Liver (tissue), 8 donors: ENCODE measurements at regions not wholly inside any gene's neighbourhood (a gene's known extent, or its start where the extent isn't known, plus 50 kb on each side); places are given as distances from the start of the nearest gene placed in this dataset.

Experiments used
- DNase-seq: peaks from one replicate; pipeline ENCODE4 v3.0.0-alpha.2; 2017; ENCODE audit warnings: low spot score
- H3K27ac ChIP-seq, 2 donors: one replicate each; pipeline ENCODE4 v1.7.0; 2013; ENCODE audit warnings: inconsistent platforms in 2 of 2, low read length in 2 of 2, control low read depth in 1 of 2, low read depth in 1 of 2, mild to moderate bottlenecking in 1 of 2
- H3K27me3 ChIP-seq, 4 donors: one replicate each; pipeline versions ENCODE4 v1.6.1 to v1.7.0; 2013; ENCODE audit warnings: low read length in 3 of 4, inconsistent platforms in 1 of 4, mild to moderate bottlenecking in 1 of 4, moderate library complexity in 1 of 4; ENCODE audit not compliant: control insufficient read depth in 4 of 4, insufficient read depth in 4 of 4
- H3K36me3 ChIP-seq, 4 donors: one replicate each; pipeline versions ENCODE4 v1.6.1 to v1.7.0; 2013; ENCODE audit warnings: low read length in 3 of 4, mild to moderate bottlenecking in 3 of 4, low read depth in 1 of 4, moderate library complexity in 1 of 4; ENCODE audit not compliant: control insufficient read depth in 4 of 4, insufficient read depth in 3 of 4
- H3K4me1 ChIP-seq, 4 donors: one replicate each; pipeline versions ENCODE4 v1.6.1 to v1.7.0; 2013; ENCODE audit warnings: low read length in 3 of 4, mild to moderate bottlenecking in 3 of 4, moderate library complexity in 1 of 4; ENCODE audit not compliant: control insufficient read depth in 4 of 4, insufficient read depth in 4 of 4
- H3K4me3 ChIP-seq, 3 donors: one replicate each; pipeline versions ENCODE4 v1.6.1 to v1.7.0; 2013; ENCODE audit warnings: low read length in 3 of 3, control low read depth in 1 of 3, low read depth in 1 of 3, mild to moderate bottlenecking in 1 of 3
- H3K9ac ChIP-seq, 2 donors: one replicate each; pipeline ENCODE4 v1.7.0; 2013; ENCODE audit warnings: low read length in 2 of 2, mild to moderate bottlenecking in 2 of 2, moderate library complexity in 2 of 2, control low read depth in 1 of 2, low read depth in 1 of 2
- H3K9me3 ChIP-seq, 4 donors: one replicate each; pipeline versions ENCODE4 v1.6.1 to v1.7.0; 2013; ENCODE audit warnings: low read length in 3 of 4; ENCODE audit not compliant: control insufficient read depth in 4 of 4
- EGR1 ChIP-seq, 2 donors: IDR thresholded peaks; 2 replicates each; pipeline ENCODE4 v1.6.1; 2016 to 2018; ENCODE audit warnings: antibody characterized with exemption in 2 of 2, low read depth in 2 of 2
- FOXA1 ChIP-seq: IDR thresholded peaks from 2 replicates; pipeline ENCODE4 v1.6.1; 2016; ENCODE audit warnings: antibody characterized with exemption
- FOXA2 ChIP-seq: IDR thresholded peaks from 2 replicates; pipeline ENCODE4 v1.6.1; 2016; ENCODE audit warnings: antibody characterized with exemption
- GABPA ChIP-seq, 2 donors: IDR thresholded peaks in 1 of 2; conservative IDR thresholded peaks in 1 of 2; 2 replicates each; pipeline ENCODE4 v1.6.1; 2016; ENCODE audit warnings: antibody characterized with exemption in 2 of 2, mild to moderate bottlenecking in 1 of 2, moderate library complexity in 1 of 2
- HNF4A ChIP-seq, 2 donors: conservative IDR thresholded peaks; 2 replicates each; pipeline ENCODE4 v1.6.1; 2016; ENCODE audit warnings: antibody characterized with exemption in 2 of 2, mild to moderate bottlenecking in 2 of 2
- HNF4G ChIP-seq: IDR thresholded peaks from 2 replicates; pipeline ENCODE4 v1.6.1; 2016; ENCODE audit warnings: antibody characterized with exemption
- JUND ChIP-seq, 2 donors: IDR thresholded peaks; 2 replicates each; pipeline ENCODE4 v1.6.1; 2016; ENCODE audit warnings: antibody characterized with exemption in 2 of 2
- NR2F2 ChIP-seq: IDR thresholded peaks from 2 replicates; pipeline ENCODE4 v1.6.1; 2016; ENCODE audit warnings: antibody characterized with exemption
- RAD21 ChIP-seq, 2 donors: IDR thresholded peaks; 2 replicates each; pipeline ENCODE4 v1.6.1; 2016; ENCODE audit warnings: antibody characterized with exemption in 2 of 2, mild to moderate bottlenecking in 2 of 2
- RXRA ChIP-seq, 2 donors: IDR thresholded peaks; 2 replicates each; pipeline ENCODE4 v1.6.1; 2017 to 2018; ENCODE audit warnings: antibody characterized with exemption in 2 of 2, mild to moderate bottlenecking in 1 of 2
- SP1 ChIP-seq: IDR thresholded peaks from 2 replicates; pipeline ENCODE4 v1.6.1; 2018; ENCODE audit warnings: antibody characterized with exemption, mild to moderate bottlenecking
- TAF1 ChIP-seq: conservative IDR thresholded peaks from 2 replicates; pipeline ENCODE4 v1.6.1; 2016; ENCODE audit warnings: antibody characterized with exemption, mild to moderate bottlenecking
- YY1 ChIP-seq: IDR thresholded peaks from 2 replicates; pipeline ENCODE4 v1.6.1; 2016; ENCODE audit warnings: antibody characterized with exemption, mild to moderate bottlenecking
- WGBS: extraction: QIAGEN DNeasy Blood & Tissue Kit; methylation state at CpG from one replicate; pipeline ENCODE4 v1.1.7; 2013; 5-methylcytosine and 5-hydroxymethylcytosine counted together
- TF ChIP-seq, protein P1 (sequence below): fragments of 150-350 bp; IDR thresholded peaks from 2 replicates; pipeline ENCODE4 v1.5.1; 2017; ENCODE audit warnings: improper control_type of control experiment, low read depth, low read length; ENCODE audit not compliant: missing input control
- TF ChIP-seq, protein P2 (sequence below): IDR thresholded peaks from 2 replicates; pipeline ENCODE4 v1.6.1; 2016; ENCODE audit warnings: antibody characterized with exemption
- TF ChIP-seq, protein P3 (sequence below): IDR thresholded peaks from 2 replicates; pipeline ENCODE4 v1.6.1; 2016; ENCODE audit warnings: antibody characterized with exemption
- TF ChIP-seq, protein P4 (sequence below): IDR thresholded peaks from 2 replicates; pipeline ENCODE4 v1.6.1; 2016; ENCODE audit warnings: antibody characterized with exemption
- donor health status: healthy.
- donor health status: healthy.
- donor health status: healthy.
- donor health status: healthy.
- donor health status: healthy.

DNA sequence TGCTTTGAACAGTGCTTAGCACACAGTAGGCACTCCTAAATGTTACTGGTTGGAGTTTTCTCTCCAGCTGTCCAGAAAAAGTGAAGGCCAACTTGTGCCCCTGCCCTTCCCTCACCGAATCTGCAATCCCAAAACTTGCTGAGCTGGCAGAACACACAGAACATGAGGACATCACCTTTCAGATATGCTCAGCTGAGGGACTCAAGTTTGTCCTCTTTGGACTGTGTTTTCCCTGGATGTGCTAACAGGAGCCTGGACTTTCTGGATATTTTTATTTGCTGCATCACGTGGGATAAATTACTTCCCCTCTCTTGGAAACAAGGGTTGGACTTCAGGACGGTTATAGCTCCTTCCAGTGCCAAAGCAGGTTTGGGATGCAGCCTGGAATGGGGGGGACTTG lies 59.5 kb upstream of the SMAD6 start:
- Histone ChIP-seq H3K9ac (no peak overlapping the region), H3K4me3 (no peak overlapping the region), H3K27me3 (no peaks in the 10 kb centered on the region), H3K9me3 (no peaks in the 10 kb centered on the region), H3K4me1 (peaks cover 16 to 50% (median 40%) of the 10 kb centered on the region in 4 donors), H3K36me3 (no peaks in the 10 kb centered on the region), H3K27ac (peak overlapping the region; percentile 26 to 37)
- peak in 1 of 2 donors; percentile 32 for TF ChIP-seq JUND (IDR thresholded peaks at IDR 0.05)
- TF ChIP-seq YY1: no peak
- peak; percentile 58 to 66 for TF ChIP-seq RXRA (IDR thresholded peaks at IDR 0.05)
- TF ChIP-seq, protein P1, sequence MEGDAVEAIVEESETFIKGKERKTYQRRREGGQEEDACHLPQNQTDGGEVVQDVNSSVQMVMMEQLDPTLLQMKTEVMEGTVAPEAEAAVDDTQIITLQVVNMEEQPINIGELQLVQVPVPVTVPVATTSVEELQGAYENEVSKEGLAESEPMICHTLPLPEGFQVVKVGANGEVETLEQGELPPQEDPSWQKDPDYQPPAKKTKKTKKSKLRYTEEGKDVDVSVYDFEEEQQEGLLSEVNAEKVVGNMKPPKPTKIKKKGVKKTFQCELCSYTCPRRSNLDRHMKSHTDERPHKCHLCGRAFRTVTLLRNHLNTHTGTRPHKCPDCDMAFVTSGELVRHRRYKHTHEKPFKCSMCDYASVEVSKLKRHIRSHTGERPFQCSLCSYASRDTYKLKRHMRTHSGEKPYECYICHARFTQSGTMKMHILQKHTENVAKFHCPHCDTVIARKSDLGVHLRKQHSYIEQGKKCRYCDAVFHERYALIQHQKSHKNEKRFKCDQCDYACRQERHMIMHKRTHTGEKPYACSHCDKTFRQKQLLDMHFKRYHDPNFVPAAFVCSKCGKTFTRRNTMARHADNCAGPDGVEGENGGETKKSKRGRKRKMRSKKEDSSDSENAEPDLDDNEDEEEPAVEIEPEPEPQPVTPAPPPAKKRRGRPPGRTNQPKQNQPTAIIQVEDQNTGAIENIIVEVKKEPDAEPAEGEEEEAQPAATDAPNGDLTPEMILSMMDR: no peak
- TF ChIP-seq, protein P2, sequence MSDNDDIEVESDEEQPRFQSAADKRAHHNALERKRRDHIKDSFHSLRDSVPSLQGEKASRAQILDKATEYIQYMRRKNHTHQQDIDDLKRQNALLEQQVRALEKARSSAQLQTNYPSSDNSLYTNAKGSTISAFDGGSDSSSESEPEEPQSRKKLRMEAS: peak; percentile 49
- no peak for TF ChIP-seq EGR1 (IDR thresholded peaks at IDR 0.05; ENCODE audit: low read depth in 2 of 2)
- TF ChIP-seq HNF4G: peak; percentile 52
- TF ChIP-seq SP1: peak; percentile 61
- peak; percentile 74 to 88 for TF ChIP-seq HNF4A (conservative IDR thresholded peaks at IDR 0.05)
- peak in 1 of 2 donors; percentile 47 for TF ChIP-seq RAD21 (IDR thresholded peaks at IDR 0.05)
- DNase-seq: no peak
- WGBS: 15% methylated on average over 3 of the region's 3 CpGs

DNA sequence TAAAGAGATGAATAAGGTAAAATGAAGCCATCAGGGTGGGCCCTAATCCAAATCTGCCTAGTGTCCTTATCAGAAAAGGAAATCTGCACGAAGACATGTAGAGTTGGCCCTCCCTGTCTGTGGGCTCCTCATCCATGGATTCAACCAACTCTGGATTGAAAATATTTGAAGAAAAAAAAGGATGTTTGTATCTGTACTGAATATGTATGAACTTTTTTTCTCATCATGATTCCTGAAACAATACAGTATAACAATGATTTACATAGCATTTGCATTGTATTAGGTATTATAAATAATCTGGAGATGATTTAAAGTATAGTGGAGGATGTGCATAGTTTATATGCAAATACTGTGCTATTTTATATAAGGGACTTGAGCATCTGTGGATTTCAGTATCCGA lies 59.0 kb upstream of the SMAD6 start:
- no peak overlapping the region for H3K9ac ChIP-seq
- no peak overlapping the region for H3K4me3 ChIP-seq
- peak overlapping the region; percentile 26 to 37 for H3K27ac ChIP-seq
- 54% methylated on average over 2 of the region's 2 CpGs for WGBS
- no peaks in the 10 kb centered on the region for H3K9me3 ChIP-seq
- no peaks in the 10 kb centered on the region for H3K27me3 ChIP-seq
- no peak for DNase-seq
- TF ChIP-seq GABPA (IDR thresholded peaks at IDR 0.05 in 1 of 2, conservative IDR thresholded peaks at IDR 0.05 in 1 of 2) (no peak), HNF4G (no peak), NR2F2 (no peak), FOXA2 (no peak), EGR1 (IDR thresholded peaks at IDR 0.05; ENCODE audit: low read depth in 2 of 2) (no peak), FOXA1 (no peak), TAF1 (no peak)
- TF ChIP-seq, protein P2: no peak
- TF ChIP-seq, protein P1: no peak
- TF ChIP-seq, protein P3, sequence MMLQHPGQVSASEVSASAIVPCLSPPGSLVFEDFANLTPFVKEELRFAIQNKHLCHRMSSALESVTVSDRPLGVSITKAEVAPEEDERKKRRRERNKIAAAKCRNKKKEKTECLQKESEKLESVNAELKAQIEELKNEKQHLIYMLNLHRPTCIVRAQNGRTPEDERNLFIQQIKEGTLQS: no peak
- TF ChIP-seq, protein P4, sequence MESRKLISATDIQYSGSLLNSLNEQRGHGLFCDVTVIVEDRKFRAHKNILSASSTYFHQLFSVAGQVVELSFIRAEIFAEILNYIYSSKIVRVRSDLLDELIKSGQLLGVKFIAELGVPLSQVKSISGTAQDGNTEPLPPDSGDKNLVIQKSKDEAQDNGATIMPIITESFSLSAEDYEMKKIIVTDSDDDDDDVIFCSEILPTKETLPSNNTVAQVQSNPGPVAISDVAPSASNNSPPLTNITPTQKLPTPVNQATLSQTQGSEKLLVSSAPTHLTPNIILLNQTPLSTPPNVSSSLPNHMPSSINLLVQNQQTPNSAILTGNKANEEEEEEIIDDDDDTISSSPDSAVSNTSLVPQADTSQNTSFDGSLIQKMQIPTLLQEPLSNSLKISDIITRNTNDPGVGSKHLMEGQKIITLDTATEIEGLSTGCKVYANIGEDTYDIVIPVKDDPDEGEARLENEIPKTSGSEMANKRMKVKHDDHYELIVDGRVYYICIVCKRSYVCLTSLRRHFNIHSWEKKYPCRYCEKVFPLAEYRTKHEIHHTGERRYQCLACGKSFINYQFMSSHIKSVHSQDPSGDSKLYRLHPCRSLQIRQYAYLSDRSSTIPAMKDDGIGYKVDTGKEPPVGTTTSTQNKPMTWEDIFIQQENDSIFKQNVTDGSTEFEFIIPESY: no peak
- H3K36me3 ChIP-seq: no peaks in the 10 kb centered on the region
- peaks cover 17 to 55% (median 41%) of the 10 kb centered on the region in 4 donors for H3K4me1 ChIP-seq
